ENCODE measurements at regions not wholly inside any gene's neighbourhood (a gene's known extent, or its start where the extent isn't known, plus 50 kb on each side); places are given as distances from the start of the nearest gene placed in this dataset.

GRCh38 chr15:81492969-81493645, 119.1 kb upstream of the TMC3 start:
- DNase-seq = no peak
- H3K4me3 ChIP-seq = no peak overlapping the region
- H3K36me3 ChIP-seq = no peaks in the 10 kb centered on the region
- no peaks in the 10 kb centered on the region for H3K4me1 ChIP-seq (ENCODE audit: insufficient read depth)
- TF ChIP-seq EP300 (IDR thresholded peaks at IDR 0.05) (no peak), POLR2A (IDR thresholded peaks at IDR 0.05) (no peak)
- TF ChIP-seq, protein P1, sequence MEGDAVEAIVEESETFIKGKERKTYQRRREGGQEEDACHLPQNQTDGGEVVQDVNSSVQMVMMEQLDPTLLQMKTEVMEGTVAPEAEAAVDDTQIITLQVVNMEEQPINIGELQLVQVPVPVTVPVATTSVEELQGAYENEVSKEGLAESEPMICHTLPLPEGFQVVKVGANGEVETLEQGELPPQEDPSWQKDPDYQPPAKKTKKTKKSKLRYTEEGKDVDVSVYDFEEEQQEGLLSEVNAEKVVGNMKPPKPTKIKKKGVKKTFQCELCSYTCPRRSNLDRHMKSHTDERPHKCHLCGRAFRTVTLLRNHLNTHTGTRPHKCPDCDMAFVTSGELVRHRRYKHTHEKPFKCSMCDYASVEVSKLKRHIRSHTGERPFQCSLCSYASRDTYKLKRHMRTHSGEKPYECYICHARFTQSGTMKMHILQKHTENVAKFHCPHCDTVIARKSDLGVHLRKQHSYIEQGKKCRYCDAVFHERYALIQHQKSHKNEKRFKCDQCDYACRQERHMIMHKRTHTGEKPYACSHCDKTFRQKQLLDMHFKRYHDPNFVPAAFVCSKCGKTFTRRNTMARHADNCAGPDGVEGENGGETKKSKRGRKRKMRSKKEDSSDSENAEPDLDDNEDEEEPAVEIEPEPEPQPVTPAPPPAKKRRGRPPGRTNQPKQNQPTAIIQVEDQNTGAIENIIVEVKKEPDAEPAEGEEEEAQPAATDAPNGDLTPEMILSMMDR (IDR thresholded peaks at IDR 0.05) = no peak
- no peak overlapping the region for H3K27ac ChIP-seq
- 92 to 94% (median 93%) methylated on average over 6 of the region's 6 CpGs for WGBS, 3 donors
- H3K9me3 ChIP-seq = no peaks in the 10 kb centered on the region
- H3K27me3 ChIP-seq = no peaks in the 10 kb centered on the region
- intact Hi-C loops (cut with DNase I) = no loop called here

DNA sequence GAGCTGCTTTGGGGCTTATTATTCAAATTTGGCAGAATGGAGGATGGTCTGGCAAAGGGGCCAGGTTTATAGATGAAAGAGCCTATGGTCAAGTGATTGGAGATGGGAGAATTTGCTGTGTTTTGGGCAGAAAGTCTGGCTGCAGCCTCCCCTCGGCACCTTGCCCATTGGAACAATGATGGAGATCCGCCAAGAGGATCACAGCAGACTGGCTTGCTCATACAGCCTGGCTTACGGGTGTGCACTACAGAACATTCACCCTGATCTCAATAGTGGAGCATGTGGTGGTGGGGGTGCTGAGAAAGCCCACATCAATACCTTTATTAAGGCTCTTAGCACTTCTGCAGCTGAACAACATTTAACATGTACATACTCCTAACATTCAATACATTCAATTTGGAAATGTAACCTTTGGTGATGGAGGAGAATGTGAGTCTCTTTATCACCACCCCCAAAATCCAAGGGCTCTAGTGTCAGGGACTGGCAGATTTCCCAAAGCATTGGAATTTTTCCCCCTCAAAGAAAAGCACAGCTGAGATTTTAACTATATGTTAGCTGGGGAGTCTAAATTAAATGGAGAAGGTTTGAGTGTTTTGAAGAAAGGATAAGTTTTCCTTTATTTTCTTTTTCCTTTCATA, 118.4 kb upstream of the TMC3 start:
- Histone ChIP-seq H3K36me3 (no peaks in the 10 kb centered on the region), H3K27ac (no peak overlapping the region), H3K27me3 (no peaks in the 10 kb centered on the region), H3K9me3 (no peaks in the 10 kb centered on the region), H3K4me3 (no peak overlapping the region), H3K4me1 (ENCODE audit: insufficient read depth) (no peaks in the 10 kb centered on the region)
- TF ChIP-seq EP300 (IDR thresholded peaks at IDR 0.05) (no peak), POLR2A (IDR thresholded peaks at IDR 0.05) (no peak)
- TF ChIP-seq, protein P1 (IDR thresholded peaks at IDR 0.05) = no peak
- intact Hi-C loops (cut with DNase I) = no loop called here
- DNase-seq = no peak
- WGBS, 3 donors = 63 to 81% (median 65%) methylated on average over 3 of the region's 3 CpGs

DNA sequence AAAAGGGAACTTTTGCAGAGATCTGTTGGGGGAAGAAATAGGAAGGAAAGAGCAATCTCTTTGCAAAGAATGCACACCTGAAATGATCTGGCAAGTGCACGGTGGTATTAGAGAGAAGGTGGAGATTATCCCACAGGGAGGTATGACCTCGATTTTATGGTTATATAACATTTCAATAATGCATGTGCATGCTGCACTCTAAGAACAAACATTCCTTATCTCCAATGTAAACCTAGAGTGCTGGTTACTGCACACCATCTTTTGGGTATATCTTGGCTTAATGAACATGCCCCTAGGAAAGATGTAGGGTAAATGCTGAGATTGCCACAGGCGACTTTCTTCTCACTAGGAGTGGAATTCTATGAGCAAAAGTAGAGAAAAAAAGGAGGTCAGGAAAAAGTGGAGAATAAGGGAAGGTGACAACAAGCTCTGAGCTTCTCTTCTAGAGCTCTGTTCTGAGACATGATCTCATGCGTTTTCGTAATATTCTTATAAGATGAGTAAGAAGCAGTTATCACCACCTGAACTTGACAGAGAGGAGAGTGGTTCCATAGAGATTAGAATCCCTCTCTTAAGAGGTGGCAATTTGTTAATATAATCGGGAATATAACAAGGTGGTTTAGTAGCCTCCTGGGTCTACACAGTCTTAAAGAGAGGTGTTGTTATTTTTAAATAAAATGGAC, 117.5 kb upstream of the TMC3 start:
- H3K27ac ChIP-seq = no peak overlapping the region
- no peaks in the 10 kb centered on the region for H3K9me3 ChIP-seq
- WGBS, 3 donors = 82 to 87% (median 83%) methylated on average over 6 of the region's 6 CpGs
- no peak overlapping the region for H3K4me3 ChIP-seq
- no peaks in the 10 kb centered on the region for H3K4me1 ChIP-seq (ENCODE audit: insufficient read depth)
- DNase-seq = no peak
- intact Hi-C loops (cut with DNase I) = no loop called here
- H3K36me3 ChIP-seq = no peaks in the 10 kb centered on the region
- no peaks in the 10 kb centered on the region for H3K27me3 ChIP-seq
- TF ChIP-seq, protein P1 (IDR thresholded peaks at IDR 0.05) = no peak
- TF ChIP-seq POLR2A (IDR thresholded peaks at IDR 0.05) (no peak), EP300 (IDR thresholded peaks at IDR 0.05) (no peak)

DNA sequence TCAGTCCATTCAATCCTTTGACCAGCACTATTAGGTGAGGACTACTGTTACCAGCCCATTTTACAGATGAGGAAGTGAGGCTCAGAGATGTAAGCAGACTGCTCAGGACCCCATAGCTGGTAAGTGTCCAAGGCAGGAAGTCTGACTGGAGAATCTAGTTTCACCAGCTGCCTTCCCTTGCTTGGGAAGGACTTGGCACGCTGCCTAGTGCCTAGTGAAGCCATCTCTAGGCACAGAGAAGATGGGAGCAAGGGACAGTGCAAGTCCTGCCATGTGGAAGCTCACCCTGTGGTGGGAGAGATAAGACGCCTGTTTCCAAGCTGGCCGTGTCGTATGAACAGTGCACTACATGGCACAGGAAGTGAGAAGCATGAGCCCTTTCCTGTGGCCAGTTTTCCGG, 111.8 kb upstream of the TMC3 start:
- Histone ChIP-seq H3K27me3 (no peaks in the 10 kb centered on the region), H3K27ac (no peak overlapping the region), H3K36me3 (no peaks in the 10 kb centered on the region), H3K4me1 (ENCODE audit: insufficient read depth) (no peaks in the 10 kb centered on the region), H3K4me3 (no peak overlapping the region), H3K9me3 (no peaks in the 10 kb centered on the region)
- no peak for TF ChIP-seq POLR2A (IDR thresholded peaks at IDR 0.05)
- TF ChIP-seq, protein P1 (IDR thresholded peaks at IDR 0.05) = no peak
- no peak for TF ChIP-seq EP300 (IDR thresholded peaks at IDR 0.05)
- 68 to 86% (median 85%) methylated on average over 5 of the region's 5 CpGs for WGBS, 3 donors
- intact Hi-C loops (cut with DNase I) = no loop called here
- DNase-seq = no peak
